GM19468 (cell line): ENCODE measurements at regions not wholly inside any gene's neighbourhood (a gene's known extent, or its start where the extent isn't known, plus 50 kb on each side); places are given as distances from the start of the nearest gene placed in this dataset.

ENCODE experiments used
- ATAC-seq: cut with Tn5 transposase; IDR thresholded peaks from one replicate; pipeline ENCODE4 v1.9.1; 2021; ENCODE audit warnings: mild to moderate bottlenecking, moderate library complexity, moderate number of reproducible peaks; ENCODE audit not compliant: unreplicated experiment; ENCODE audit errors: extremely low read depth

- no peak for ATAC-seq
These were observed 91.3 kb upstream of the STEAP1B start for GRCh38 chr7:22591271-22591670.

- ATAC-seq = no peak
These were observed 89.7 kb upstream of the STEAP1B start for GRCh38 chr7:22589641-22590201.

GRCh38 chr7:22588351-22588750 is 88.4 kb upstream of the STEAP1B start:
- ATAC-seq = no peak

DNA sequence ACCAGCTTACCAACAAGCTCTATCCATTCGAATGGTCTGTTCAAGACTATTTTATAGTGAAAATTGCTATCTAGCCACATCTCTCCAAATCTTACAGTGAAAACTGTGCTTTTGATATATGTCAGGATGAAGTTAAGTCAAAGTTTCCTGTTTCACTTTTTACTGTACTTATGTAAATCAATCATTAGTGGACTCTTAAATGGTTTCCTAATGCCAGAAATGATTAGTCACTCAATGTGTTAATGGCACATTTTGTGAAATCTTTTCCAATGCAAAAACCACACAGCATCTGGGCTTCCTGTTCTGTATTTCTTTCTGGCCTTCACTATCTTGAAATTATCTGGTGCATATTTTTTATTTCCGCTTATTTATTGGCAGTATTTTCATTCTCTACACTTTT is 87.3 kb upstream of the STEAP1B start:
- no peak for ATAC-seq

DNA sequence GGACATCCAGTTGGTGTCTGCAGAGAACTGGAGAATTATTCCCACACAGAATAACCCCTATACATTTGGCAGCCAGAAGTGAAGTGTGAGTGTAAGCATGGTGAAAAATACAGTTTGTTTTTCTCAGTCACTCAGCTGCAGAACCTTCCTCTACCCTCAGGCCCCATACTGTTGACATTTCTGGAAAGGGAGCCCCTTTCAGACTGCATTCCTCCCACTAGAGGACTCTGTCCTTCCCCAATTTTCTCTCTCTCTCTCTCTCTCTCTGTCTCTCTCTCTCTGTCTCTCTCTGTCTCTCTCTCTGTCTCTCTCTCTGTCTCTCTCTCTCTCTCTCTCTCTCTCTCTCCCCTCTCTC is 86.8 kb upstream of the STEAP1B start:
- ATAC-seq = no peak

- no peak for ATAC-seq
These were observed 86.3 kb upstream of the STEAP1B start for GRCh38 chr7:22586101-22586785.

GRCh38 chr7:22584179-22584578 is 84.2 kb upstream of the STEAP1B start:
- no peak for ATAC-seq

DNA sequence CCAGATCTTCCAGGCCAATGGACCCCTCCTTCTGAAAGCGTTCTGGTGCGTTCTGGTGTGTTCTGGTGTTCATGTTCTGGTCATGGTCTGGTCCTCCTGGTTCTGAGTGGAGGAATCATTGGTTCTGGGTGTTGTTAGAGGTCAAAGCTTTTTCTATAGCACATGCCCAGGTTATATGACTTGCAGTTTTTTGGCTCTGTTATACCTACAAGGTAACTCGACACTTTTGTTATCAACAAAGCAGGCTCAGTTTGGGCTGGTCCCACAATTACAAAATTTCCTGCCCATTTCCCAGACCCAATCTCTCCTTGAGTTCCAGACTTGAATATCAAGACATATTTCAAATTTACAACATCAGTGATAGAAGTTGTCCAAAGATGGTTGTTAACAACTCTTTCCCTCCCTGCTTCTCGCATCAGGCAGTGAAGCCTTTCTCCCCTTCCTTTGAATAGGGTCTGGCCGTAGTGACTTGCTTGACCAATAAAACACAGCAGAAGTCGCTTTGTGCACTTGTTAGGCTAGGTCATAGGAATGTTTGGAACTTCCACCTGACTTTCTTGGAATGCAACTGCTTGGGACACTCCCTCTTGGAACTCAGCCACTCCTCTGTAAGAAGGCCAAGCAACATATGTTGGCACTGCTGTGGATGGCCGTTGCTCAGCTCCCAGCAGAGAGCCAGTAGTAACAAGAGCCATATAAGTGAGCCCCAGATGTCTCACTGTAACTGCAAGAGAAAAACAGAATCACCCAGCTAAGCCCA is 83.1 kb upstream of the STEAP1B start:
- no peak for ATAC-seq

GRCh38 chr7:22581099-22581498 is 81.1 kb upstream of the STEAP1B start:
- ATAC-seq = no peak

- no peak for ATAC-seq
These were observed 80.0 kb upstream of the STEAP1B start for GRCh38 chr7:22579961-22580360.

- ATAC-seq = no peak
These were observed 78.2 kb upstream of the STEAP1B start for GRCh38 chr7:22578007-22578733.

GRCh38 chr7:22577470-22578001 is 77.5 kb upstream of the STEAP1B start:
- no peak for ATAC-seq

DNA sequence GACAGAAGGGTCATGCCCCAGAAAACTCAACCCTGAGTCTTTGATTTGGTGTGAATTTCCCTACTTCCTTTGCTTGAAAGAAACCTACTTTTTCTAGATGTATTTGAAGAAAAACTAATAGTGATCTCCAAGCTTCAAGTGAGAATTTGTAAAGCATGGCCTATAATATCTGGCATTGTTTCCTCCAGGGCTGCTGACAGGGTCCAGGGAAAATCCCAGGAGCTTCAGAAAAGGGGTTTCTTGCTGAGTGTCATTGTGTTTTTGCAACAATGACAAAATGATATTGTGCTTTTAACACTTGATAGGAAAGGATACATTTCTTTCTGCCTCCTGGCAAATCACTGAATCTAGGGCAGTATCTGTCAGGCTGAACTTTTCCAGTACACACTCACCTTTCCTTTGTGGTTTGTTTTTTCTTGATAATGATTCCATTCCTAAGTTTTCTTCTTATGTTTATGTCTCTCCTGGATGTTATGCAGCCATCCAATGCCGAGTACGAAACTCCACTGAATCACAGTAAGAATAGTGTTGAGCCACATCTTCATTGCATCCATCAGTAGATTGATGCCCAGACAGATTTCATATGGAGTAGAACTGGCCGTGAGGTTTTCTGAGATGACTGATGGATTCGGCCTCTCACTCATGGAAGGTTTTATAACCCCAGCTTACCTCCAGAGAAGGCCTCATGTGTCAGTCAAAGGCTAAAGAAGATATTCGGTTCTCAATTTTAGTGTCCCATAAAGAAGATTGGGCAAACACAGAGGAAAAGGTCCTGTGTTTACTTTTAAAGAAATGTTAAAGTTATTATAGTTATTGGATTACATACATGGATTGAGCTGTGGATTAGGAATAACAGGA is 76.9 kb upstream of the STEAP1B start:
- ATAC-seq = no peak

GRCh38 chr7:22574754-22575520 is 74.9 kb upstream of the STEAP1B start:
- ATAC-seq = no peak

DNA sequence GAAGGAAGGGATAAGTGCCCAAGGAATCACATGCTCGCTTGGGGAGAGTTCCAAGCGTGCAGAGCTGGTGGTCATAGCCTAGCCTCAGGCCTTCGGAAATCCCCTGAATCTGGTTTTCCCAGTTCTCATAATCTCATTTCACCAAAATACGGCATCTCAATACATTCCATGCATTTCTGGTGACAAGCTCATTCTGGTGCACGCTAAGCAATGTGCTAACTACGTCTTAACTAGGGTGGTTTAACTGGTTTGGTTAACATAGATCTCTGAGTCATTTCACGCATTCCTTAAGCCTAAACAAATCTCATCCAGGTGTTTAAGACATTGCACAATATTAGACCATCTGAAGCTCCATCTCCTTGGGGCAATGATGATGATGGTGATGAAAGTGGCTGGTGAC is 72.9 kb upstream of the STEAP1B start:
- no peak for ATAC-seq

DNA sequence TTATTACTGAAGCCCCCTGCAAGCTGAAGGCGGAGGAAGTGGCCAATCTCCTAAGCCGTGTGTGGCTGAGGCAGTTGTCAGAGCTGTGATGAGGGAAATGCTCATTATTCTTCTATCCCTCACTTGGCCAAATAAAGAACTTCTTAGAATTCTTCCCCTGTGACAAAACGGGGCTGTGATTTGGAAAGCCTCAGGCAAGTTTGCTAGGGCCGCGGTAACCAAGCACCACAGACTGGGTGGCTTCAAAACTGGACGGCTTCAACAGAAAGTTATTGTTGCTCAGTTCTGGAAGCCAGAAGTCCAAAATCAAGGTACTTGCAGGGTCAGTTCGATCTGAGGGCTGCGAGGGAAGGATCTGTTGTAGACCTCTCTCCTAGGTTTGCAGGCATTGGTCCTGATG is 72.3 kb upstream of the STEAP1B start:
- ATAC-seq = no peak

DNA sequence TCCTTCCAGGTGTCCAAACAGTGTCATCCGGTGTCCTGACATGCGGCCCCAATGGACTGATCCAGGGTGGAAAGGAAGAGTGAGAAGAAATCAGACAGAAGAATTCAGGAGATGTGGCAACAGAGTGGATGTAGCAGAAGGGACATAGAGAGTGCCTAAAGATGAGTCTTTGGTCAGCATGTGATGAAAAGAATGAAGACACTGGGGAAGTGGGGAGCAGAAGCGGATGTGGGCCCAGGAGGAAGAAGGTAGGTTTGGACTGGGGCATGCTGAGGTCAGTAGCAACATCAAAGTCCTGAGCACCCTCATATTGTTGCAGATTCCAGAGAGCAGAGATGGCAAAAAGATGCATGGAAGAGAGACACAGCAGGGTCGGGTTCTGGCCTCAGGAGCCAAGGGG is 71.8 kb upstream of the STEAP1B start:
- no peak for ATAC-seq

- no peak for ATAC-seq
These were observed 69.8 kb upstream of the STEAP1B start for GRCh38 chr7:22569586-22570321.
